SK-N-MC (cell line): ENCODE measurements at regions not wholly inside any gene's neighbourhood (a gene's known extent, or its start where the extent isn't known, plus 50 kb on each side); places are given as distances from the start of the nearest gene placed in this dataset.

Experiments
- EZH2 ChIP-seq: fragments of 200-600 bp; sonication (generic); IDR thresholded peaks from one replicate; pipeline ENCODE4 v1.6.1; 2017; ENCODE audit warnings: antibody characterized with exemption
- FOXP2 ChIP-seq: optimal IDR thresholded peaks from 2 replicates; pipeline ENCODE3; 2011; ENCODE audit warnings: mild to moderate bottlenecking, moderate library complexity; ENCODE audit not compliant: insufficient read depth; ENCODE audit errors: extremely low read length, control extremely low read depth
- POLR2AphosphoS5 ChIP-seq: IDR thresholded peaks from 2 replicates; pipeline ENCODE4 v1.6.1; 2012; ENCODE audit warnings: mild to moderate bottlenecking, low read depth, low read length, borderline replicate concordance

- TF ChIP-seq EZH2 = no peak
- TF ChIP-seq POLR2AphosphoS5 = no peak
- no peak for TF ChIP-seq FOXP2
Observed at GRCh38 chr17:27157297-27157696, 136.6 kb upstream of the WSB1 start.
